ENCODE measurements at regions not wholly inside any gene's neighbourhood (a gene's known extent, or its start where the extent isn't known, plus 50 kb on each side); places are given as distances from the start of the nearest gene placed in this dataset.

DNA sequence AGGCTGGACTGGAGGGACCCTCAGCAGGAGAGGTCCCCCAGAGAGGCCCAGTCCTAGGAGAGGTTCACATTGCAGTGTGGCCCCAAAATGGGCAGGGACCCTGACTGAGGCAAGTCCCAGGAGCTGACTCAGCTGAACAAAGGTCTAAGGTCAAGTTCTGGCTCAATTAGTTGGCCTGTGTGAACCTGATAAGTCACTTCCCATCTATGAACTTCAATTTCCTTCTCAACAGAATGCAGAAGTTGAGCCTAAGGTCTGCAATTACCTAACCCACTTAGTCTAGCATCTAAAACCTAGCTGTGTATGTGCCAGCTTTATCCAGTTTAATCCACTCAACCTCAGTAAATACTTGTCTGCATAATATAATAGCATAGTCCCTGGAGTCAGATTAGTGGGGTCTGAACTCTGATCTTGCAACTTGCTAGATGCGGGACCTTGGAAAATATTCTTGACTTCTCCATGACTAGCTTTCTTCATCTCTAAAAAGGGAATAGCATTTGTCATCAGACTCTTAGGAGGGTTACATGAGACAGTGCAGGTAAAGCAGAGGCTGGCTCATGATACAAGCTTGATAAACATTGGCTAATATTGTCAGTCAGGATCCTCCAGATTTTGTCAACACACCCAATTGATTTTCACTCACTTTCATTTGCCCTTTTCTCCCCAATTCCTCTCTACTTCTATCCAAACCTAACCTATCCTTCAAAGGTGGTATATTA is 465.5 kb downstream of the INSC start:
- TF ChIP-seq CTCF (IDR thresholded peaks at IDR 0.05; ENCODE audit: insufficient read depth, missing control alignments) = no peak
- no peak for FAIRE-seq
- DNase-seq (ENCODE audit: insufficient read length, low spot score) = no peak

GRCh38 chr11:15580775-15581095 is 466.0 kb downstream of the INSC start:
- TF ChIP-seq CTCF (IDR thresholded peaks at IDR 0.05; ENCODE audit: insufficient read depth, missing control alignments) = no peak
- DNase-seq (ENCODE audit: insufficient read length, low spot score) (no peak), FAIRE-seq (no peak)

DNA sequence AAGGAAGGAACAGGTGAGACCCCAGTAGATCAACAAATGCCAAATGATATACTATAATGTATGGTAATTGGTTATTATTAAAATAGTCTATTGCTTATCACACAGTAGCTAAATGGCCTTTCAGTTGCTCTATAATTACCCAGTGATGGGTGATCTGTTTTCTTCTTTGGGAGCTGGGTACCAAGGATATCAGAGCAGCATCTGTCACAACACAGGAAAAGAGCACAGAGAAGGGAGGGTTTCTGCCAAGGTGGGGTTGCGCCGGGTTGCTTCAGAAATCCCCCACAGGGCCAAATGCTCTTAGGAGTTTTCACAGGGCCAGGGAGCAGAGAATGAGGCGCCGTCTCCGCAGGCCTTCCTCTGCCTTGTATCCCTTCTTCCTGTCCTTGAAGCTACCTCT is 469.4 kb downstream of the INSC start:
- FAIRE-seq = no peak
- no peak for DNase-seq (ENCODE audit: insufficient read length, low spot score)
- no peak for TF ChIP-seq CTCF (IDR thresholded peaks at IDR 0.05; ENCODE audit: insufficient read depth, missing control alignments)

- TF ChIP-seq CTCF (IDR thresholded peaks at IDR 0.05; ENCODE audit: insufficient read depth, missing control alignments) = no peak
- no peak for DNase-seq (ENCODE audit: insufficient read length, low spot score)
- FAIRE-seq = no peak
These were observed 471.0 kb downstream of the INSC start for GRCh38 chr11:15585602-15586331.

DNA sequence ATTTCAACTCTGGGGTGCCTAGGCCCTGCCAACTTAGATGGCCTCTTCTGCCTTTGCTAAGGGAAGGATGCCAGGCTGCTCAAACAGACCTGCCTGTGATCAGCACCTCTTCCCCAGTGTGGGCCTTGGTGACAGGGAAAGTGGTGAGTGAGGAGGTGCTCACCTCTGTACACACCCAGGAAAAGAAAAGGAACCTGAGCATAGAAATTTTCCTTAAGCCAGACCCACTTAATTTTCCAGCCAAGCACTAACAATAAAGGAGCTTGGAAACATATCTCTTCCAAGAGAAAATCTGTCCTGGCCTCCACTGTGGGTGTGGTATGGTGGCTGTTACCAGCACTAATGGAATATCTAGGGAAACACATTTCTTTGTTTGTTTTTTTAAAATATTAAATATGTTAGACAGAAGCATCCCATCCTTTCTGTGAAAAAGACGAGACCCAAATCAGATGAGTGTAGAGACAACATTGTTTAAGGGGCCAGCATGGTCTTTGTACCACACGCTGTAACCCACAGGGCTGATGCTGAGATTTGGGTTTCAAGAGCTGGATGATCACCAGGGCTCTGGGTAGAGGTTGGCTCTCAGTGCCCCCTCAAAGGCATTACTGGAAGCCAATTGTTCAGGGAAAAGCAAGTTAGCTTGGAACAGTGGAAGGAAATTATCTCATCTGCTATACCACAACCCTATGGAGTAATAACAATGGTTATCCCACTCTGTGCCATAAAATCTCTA is 472.2 kb downstream of the INSC start:
- FAIRE-seq = no peak
- no peak for TF ChIP-seq CTCF (IDR thresholded peaks at IDR 0.05; ENCODE audit: insufficient read depth, missing control alignments)
- DNase-seq (ENCODE audit: insufficient read length, low spot score) = no peak

DNA sequence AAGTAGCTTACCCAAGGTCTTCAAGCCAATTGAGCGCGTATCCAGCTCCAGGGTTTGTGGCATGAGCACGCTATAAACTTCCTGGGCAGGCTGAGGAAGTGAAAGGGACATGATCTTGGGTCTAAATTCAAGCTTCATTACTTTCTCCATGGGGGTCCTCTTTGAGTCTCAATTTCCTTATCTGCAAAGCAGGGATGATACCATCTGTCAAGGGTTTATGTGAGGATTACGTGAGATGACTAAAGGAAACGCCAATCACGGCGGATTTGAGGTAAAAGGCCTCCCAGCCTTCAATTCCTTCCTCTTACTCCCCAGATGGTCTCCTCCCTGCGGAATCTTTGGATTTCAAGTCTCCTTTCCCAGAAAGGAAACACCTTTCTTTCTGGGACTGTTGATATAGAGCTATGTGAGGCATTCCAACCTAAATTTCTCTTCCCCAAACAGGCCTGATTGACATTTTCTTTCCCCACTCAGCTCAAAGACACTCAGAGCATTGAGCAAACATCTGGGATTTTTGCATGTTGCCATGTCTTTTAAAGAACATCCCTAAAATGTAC is 474.4 kb downstream of the INSC start:
- DNase-seq (ENCODE audit: insufficient read length, low spot score) = no peak
- no peak for TF ChIP-seq CTCF (IDR thresholded peaks at IDR 0.05; ENCODE audit: insufficient read depth, missing control alignments)
- FAIRE-seq = no peak
